Inferior parietal cortex (tissue), 1 donor: ENCODE measurements at regions not wholly inside any gene's neighbourhood (a gene's known extent, or its start where the extent isn't known, plus 50 kb on each side); places are given as distances from the start of the nearest gene placed in this dataset.

ENCODE experiments used
- DNase-seq: peaks from one replicate; pipeline ENCODE4 v3.0.0-alpha.2; 2016; ENCODE audit errors: extremely low spot score

DNA sequence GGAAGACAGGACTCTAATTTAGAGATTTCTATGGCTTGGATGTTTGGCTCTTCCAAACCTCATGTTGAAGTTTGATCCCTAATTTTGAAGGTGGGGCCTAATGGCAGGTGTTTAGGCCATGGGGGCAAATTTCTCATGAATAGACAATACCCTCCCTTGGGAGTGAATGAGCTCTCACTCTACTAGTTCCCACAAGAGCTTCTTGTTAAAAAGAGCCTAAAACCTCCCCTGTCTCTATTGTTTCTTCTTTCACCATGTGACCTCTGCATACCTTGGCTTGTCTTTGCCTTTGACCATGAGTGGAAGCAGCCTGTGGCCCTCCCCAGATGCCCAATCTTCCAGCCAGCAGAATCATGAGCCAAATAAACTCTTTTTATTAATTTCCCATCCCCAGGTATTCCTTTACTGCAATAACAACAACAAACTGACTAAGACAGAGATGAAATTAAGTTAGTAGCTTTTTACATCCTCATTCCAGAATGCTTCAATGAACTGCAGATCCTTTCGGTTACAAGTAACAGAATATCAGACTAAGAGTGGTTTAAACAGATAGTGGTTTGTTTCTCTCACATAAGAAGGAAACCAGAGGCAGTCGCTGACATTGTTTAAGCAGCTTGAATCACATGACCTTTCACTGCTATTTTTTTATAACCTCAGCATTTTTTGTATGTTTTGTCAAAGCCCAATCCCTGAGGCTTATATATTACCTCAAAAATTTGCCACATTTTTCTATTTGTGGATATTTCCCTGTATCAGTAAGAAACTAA, 1013.3 kb upstream of the SEMA6D start:
- no peak for DNase-seq

DNA sequence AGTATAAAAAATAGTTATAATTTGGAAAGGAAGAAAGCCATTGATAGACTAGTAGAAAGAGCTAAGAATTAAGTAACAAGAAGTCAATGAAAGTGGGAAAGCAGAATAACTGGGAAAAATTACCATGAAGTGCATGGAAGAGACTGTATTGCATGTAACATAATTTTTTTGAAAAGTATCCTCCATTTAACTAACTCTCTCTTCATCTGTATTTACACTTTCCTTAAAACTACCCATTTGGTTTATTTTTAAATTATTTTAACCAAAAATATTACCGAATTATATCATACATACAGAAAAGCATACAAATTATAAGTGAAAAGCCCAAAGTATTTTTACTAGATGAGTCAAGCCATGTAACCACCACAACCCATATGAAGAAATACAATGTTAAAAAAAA, 1009.9 kb upstream of the SEMA6D start:
- no peak for DNase-seq

DNA sequence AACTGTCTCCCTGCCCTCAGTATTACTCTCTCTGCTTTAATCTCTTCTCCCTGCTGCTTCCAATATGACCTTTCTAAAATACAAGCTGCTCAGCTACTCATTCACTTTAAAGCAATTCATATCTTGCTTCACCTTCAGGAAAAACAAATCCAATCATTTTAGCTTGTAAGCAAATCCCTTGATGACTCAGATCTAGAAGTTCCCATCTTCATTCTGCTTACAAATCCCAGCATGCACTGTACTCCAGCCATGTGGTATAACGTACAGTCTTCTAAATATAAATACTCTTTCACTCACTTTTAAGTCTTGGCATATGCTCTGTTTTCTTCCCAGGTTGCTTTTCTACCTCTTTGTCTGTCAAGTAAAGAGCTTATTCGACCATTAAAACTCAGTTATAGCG, 1009.1 kb upstream of the SEMA6D start:
- no peak for DNase-seq

DNA sequence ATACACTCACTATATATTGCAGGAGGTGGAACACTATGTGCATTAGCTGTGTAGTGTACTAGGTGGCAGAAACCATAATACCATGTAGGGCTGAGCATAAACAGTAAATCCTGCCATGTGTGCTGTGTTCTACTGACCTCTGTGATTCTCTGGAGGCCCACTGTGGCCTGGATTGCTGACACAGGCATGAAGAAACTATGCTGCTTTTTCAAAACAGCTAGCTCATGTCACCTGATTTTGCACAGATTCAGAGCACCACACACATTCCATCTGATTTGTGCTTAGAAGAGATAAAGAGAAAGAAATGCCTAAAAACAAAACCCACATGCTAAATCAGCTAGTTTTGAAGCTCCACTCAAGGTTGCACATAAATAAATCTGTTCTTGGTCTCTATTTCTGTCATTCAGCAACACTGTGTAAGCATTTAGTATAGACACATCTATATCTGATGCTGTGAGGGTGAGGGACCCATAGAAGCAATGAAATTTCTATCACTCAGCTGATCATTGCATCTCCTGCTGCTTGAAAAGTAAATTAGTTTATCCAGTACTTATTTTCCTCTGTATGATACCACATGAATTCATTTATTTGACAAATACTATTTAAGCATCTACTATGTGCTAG, 1007.7 kb upstream of the SEMA6D start:
- no peak for DNase-seq

DNA sequence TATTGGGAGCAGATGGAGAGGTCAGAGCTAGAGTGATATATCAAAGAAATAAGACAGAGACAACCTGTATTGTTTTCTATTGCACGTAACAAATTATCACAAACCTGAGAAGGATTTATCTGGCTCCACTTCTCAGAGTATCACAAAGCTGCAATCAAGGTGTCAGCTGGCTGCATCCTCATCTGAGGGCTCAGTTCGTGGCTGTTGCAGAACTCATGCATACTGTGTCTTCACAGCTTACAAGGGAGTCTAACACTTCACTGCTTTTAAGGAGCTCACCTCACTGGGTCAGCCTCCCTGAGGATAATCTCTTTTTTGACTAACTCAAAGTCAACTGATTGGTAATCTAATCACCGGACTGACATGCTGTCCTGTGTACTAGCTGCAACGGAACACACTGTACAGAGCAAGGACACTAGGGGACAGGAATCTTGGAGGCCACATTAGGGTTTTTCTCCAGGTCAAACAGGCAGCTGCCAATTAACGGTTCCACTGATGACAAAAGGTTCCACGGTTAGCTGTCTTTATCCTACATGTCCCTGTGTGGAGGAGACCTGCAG, 1006.8 kb upstream of the SEMA6D start:
- DNase-seq: no peak

DNA sequence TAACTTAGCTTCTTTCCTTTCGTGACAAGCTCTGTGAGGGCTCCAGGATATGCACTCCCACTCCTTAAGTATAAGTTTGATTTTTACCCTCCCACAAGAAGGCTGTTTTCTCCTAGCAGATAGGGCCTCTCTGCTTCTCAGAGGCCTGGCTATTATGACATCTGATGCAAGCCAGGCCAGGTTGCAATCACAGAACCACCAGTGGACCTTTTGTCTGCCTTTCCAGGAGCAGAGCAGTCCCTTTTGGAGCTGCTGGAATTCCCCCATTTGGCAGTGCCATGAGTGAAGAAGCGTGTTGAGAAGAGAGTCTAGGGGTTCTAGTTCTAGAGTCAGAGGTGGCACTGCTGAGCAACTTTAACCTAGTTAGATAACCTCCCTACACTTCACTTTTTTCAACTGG, 1004.3 kb upstream of the SEMA6D start:
- DNase-seq: no peak

DNA sequence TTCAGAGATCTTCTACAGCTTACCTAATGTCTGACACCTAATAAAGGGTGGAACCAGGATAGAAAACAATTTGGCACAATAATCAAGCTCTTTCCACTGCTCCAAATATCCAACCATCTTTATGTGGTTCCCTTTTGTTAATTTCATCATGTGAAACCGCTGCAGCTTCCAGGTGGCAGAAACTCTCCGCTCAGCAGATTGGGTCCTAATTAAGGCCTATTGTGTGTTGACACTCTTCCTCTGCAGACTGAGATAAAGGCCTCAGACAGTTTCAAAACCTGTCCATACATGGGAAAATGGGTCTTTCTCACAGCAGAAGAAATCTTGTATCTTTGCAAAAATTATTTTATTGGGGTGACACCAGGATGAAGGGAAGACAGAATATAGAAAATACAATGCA, 1002.4 kb upstream of the SEMA6D start:
- DNase-seq: no peak

DNA sequence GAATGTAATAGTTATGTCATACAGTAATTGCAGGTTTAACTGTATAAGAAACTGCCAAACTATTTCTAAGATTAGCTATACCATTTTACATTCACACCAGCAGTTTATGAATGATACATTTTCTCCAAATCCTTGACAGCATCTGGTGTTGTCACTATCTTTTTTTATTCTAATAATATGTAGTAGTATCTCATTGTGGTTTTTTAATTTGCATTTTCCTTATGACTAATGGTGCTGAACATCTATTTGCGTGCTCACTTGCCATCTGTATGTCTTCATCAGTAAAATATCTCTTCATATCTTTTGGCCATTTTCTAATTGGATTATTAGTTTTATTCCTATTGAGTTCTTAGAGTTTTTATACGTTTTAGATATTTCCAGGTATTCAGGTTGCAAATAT, 994.0 kb upstream of the SEMA6D start:
- no peak for DNase-seq

DNA sequence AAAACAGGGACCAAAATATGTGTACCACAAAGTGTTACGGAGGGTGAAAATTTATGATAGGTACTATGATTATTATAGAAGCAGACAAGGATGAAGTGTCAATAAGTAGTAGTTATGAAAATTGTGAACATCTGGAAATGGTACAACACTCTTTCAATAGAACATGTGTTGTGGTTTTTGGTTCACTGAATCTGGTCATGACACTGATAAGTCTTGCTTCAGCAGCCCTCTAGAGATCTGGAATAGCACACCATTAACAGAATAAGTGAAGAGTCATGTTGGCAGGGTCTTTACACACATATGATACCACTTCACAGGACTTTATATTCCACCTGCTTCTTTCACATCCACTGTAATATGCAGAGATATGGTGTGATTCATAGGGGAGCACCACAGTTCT, 985.2 kb upstream of the SEMA6D start:
- DNase-seq: no peak

DNA sequence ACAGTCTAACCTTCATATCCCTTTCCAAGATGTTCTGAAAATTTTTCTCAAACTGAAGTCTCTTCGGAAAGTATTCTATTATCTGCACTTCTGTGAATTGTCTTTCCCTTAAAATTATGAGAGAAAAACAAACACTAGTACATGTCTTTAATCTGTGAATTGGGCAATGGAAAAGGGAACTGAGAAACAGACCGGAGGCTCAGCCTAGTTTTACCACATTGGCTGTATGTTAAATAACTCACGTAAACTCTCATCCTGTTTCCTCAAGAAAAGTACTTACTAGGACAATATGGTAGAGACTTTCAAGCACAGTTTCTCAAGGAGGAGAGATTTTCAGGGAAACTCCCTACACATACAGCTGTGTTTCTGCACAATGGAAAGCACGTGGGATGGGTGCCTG, 982.2 kb upstream of the SEMA6D start:
- DNase-seq: no peak

DNA sequence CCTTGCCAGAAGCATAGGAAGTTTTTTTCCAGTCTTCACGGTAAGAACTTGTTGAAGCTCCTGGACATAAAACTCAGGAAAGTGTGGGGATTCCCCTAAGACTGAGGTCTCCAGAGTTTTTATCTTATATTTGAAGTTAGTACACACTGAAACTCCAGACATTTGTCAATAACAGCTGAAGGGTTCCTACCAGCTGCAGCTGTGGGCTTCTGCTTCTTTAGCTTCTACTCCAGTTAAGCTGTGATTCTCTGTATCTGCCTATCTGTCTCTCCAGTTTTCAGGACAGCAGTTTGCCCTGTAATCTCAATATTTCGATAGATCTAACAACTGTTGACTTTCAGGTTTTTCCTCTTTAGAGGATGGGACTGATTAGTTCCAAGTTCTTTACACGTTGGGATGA, 966.0 kb upstream of the SEMA6D start:
- DNase-seq: no peak

DNA sequence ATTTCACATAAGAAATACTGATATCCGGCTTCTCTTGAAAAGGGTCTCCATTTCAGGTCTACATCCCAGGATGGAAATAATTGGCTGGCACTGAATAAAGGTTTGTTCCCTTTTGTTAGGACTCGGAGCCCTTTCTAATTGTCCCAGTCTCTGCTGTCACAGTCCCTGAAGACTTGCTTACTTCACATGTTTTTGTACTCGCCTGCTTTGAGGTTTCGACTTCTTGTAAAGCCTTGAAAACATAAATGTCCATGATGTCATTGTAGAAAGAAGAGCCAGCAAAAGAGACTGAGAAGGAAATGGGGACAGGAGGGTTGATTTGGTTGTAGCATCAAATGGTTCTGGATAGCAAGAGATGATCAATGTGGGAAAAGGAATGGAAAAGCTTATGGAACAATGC, 963.4 kb upstream of the SEMA6D start:
- no peak for DNase-seq

DNA sequence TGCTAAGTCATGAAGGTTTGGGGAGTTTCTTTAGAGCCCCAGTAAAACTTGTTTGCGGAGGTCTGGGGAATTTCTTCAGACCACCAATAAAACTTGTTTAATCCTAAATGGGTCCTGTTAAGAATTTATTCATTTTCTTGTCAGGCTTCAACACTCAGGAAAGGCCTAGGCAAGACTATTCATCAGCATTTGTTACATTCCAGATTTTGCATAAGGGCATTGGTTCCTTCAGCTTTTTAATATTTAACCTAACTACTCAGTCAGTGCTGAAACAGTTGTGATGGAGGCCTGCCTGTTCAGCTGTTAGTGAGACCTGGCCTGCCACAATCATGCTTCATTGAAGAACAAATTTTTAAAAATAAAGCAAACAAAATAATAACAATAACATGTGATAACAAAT, 954.2 kb upstream of the SEMA6D start:
- DNase-seq: no peak

DNA sequence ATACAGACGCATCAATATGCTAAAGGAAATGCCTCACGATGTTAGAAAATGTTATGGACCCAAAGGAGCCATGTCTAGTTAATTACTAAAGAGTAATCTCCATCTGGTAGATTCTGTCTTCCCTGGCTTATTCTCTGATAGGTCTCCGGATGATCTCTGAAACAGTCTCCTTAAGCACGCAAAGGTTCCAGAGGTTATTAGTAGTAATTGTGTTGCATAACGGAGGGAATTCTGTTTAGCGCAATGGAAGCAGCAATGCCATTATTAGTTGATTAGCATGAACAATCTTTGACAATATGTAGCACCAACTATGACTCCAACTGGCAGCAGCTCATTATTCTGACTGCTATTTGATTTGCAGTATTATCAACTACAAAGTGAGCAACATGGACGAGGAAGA, 952.5 kb upstream of the SEMA6D start:
- DNase-seq: no peak

DNA sequence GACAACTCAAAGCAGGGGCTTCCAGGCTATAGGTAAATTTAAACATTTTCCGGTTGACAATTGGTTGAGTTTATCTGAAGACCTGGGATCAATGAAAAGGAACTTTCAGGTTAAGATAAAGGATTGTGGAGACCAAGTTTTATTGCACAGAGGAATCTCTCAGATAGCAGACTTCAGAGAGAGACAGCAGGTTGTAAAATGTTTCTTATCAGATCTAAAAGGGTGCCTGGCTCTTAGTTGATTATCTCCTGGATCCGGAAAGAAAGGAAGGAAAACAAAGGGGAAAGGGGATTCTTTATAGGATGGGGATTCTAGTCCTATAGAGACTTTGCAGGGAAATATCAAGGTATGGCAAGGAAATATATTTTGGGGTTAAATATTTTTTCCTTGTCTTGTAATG, 951.3 kb upstream of the SEMA6D start:
- DNase-seq: no peak

DNA sequence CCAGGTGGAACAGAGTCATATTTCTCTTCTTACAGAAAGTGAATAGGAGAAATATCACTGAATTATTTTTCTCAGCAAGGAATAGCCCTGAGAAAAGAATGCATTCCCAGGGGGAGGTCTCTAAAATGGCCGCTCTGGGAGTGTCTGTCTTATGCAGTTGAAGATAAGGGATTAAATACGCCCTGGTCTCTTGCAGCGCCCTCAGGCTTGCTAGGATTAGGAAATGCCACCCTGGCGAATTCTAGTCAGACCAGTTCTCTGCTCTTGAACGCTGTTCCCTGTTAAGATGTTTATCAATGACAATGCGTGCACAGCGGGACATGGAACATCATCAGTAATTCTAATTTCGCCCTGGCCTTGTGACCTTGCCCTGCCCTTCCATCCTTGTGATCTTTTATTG, 949.0 kb upstream of the SEMA6D start:
- no peak for DNase-seq

DNA sequence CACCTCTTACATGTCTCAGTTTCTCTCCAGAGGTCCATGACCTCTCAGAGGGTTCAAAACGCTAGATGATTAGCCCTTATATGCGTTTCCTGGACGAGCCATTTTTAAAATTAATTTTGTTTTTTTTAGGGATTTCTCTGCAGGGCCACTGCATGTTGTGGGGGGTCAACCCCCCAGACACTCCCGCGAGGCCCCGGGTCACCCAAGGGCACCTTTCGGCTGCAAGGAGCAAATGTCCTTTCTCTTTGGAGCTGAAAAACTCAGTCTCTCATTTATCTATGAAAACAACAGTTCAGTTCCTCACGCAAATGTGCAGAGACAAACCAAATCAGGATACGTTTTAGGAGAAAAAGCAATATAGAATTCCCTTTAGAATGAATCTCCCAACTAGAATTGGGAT, 944.3 kb upstream of the SEMA6D start:
- DNase-seq: no peak

DNA sequence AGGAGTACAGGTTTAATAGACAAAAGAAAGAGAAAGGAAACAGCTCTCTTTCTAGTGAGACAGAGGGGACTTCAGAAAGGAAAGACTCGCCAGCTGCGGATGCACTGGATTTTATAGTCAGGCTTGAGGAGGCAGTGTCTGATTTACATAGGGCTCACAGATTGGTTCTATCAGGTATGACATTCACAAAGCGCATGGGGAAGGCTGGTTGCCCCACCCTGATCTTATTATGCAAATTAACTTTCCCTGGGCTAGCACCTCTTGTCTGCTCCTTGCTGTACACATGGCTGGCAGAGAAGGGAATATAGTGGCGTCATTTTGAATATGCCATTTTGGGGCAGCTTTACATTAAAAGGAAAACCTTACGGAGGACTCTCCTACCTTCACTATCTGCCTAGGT, 938.4 kb upstream of the SEMA6D start:
- DNase-seq: no peak

DNA sequence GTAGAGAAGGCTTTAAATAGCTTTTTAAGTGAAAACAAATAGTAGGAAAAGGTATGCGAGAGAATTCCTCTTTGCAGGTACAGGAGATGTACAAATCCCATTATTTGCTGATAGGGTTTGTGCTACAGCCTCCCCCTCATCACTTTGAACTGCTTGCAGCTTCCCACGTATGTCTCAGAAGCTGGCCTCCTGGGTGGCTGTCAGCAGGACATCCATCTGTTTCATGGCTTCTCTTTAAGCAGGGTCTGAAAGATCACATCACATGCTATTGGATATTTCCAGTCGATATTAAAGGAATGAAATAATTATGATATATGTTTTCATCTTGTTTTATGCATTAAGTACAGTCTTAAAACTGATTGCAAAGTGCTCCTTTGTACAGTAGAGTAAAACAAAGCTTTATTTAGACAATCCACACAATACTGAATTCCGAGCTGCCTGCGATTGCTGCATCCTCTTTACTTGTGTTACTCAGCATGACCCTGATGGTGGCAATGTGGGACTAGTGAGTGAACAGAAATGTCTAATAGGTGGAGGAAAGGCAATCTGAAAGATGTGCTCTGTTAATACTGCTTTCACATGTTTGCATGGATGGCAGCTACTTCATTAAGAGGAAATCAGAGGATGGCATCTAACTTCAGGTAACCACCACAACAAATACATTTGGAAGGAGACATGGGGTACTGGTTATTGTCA, 930.6 kb upstream of the SEMA6D start:
- no peak for DNase-seq

DNA sequence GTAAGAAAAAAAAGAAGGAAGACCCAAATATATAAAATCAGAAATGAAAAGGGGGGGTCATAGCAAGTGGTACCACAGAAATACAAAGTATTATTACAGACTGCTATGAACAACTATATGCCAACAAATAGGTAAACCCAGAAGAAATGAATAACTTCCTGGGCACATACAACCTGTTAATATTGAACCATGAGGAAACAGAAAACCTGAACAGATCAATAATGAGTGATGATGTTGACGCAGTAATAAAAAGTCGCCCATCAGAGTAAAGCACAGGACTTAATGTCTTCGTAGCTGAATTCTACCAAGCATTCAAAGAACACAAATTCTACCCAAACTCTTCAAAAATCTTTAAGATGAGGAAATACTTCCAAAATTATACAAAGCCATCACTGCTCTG, 921.6 kb upstream of the SEMA6D start:
- DNase-seq: no peak

DNA sequence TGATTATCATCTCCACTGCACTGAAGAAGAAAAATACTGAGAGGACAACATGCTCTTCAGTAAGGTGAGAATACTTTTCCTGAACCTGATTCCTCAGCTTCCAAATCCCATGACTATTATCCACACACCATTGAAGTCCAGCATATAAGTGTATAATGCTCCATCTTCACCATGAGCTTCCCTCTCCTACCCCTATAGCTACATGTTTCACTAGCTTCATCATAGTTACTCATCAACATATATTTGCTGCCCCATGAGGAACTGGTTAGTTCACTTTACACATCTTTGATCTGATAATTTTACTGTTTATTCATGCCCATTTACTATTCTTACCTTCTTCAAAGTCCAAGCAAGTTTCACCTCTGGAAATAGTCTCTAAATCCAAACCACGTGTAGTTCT, 908.5 kb upstream of the SEMA6D start:
- no peak for DNase-seq

DNA sequence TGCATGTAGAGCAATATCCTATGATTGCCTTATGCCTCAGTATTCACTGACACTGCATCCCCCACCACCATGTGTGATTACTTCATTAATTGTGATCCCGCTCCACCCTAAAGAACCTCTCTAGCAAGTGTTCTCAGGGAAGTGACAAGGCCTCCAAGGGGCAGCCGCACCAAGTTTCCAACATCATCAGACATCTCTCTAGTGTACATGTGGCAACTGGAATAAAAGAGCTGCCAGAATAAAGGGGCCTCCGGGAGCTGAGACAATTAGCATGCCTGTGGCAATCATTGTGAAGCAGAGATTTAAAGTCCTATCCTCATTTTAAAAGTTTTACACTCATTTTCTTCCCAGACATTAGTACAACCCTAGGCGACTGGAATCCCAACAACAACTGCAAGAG, 902.1 kb upstream of the SEMA6D start:
- no peak for DNase-seq

DNA sequence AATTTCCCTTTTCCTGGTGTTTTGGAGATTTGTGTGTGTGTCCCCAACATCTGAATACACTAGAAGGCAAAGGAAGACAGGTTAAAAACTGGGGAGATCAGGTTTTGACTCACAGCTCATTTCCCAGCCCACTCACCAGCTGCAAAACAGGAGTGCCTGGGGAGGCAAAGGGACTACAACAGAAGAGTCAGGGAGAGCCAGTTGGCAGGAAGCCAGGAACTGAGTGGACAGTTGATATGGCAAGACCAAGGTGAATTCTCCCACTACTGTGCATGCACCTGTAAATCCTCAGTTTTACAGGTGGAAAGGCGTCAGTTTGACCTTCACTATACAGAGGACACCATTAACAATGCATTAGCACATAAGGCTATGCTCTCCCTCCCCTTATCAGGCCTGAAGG, 901.5 kb upstream of the SEMA6D start:
- DNase-seq: no peak
